Fibroblast of lung (primary cell): ENCODE measurements at regions not wholly inside any gene's neighbourhood (a gene's known extent, or its start where the extent isn't known, plus 50 kb on each side); places are given as distances from the start of the nearest gene placed in this dataset.

ENCODE experiments used
- DNase-seq, 2 donors: peaks; one replicate each; pipeline versions ENCODE4 v3.0.0 to v3.0.0-alpha.2; 2010; ENCODE audit warnings: low read depth in 2 of 2
- H2AFZ ChIP-seq: 2 replicates; pipeline ENCODE4 v1.5.1; 2012; ENCODE audit warnings: low read length, control low read depth, inconsistent platforms
- H3K27ac ChIP-seq: 2 replicates; pipeline ENCODE4 v1.5.1; 2011; ENCODE audit warnings: low read length, control low read depth; ENCODE audit not compliant: insufficient read depth
- H3K27me3 ChIP-seq: 2 replicates; pipeline ENCODE4 v1.5.1; 2011; ENCODE audit warnings: mild to moderate bottlenecking, low read length; ENCODE audit not compliant: control insufficient read depth, insufficient read depth
- H3K36me3 ChIP-seq: 2 replicates; pipeline ENCODE4 v1.5.1; 2011; ENCODE audit warnings: low read length; ENCODE audit not compliant: control insufficient read depth, insufficient read depth
- H3K4me1 ChIP-seq: 2 replicates; pipeline ENCODE4 v1.5.1; 2011; ENCODE audit warnings: low read length; ENCODE audit not compliant: control insufficient read depth, insufficient read depth; ENCODE audit errors: extremely low read depth
- H3K4me2 ChIP-seq: 2 replicates; pipeline ENCODE4 v1.5.1; 2011; ENCODE audit warnings: low read length, control low read depth; ENCODE audit not compliant: insufficient read depth; ENCODE audit errors: extremely low read depth
- H3K4me3 ChIP-seq, 4 experiments: fragments of 200-600 bp in 1 of 4; sonication (generic) in 1 of 4; replicated peaks in 1 of 4; 2 replicates each; pipeline ENCODE4 v1.5.1; 2011 to 2016; ENCODE audit warnings: low read length in 4 of 4, low read depth in 3 of 4, mild to moderate bottlenecking in 3 of 4, control low read depth in 2 of 4, inconsistent platforms in 1 of 4, mixed read lengths in 1 of 4; ENCODE audit not compliant: insufficient read depth in 1 of 4; ENCODE audit errors: control extremely low read depth in 1 of 4
- H3K79me2 ChIP-seq: 2 replicates; pipeline ENCODE4 v1.5.1; 2012; ENCODE audit warnings: mild to moderate bottlenecking, low read length, inconsistent platforms; ENCODE audit not compliant: control insufficient read depth, insufficient read depth
- H3K9ac ChIP-seq: 2 replicates; pipeline ENCODE4 v1.5.1; 2011; ENCODE audit warnings: mild to moderate bottlenecking, low read length, control low read depth; ENCODE audit not compliant: insufficient read depth
- H3K9me3 ChIP-seq: 2 replicates; pipeline ENCODE4 v1.5.1; 2012; ENCODE audit warnings: low read depth, low read length; ENCODE audit not compliant: control insufficient read depth, insufficient read depth
- H4K20me1 ChIP-seq: 2 replicates; pipeline ENCODE4 v1.5.1; 2011; ENCODE audit warnings: low read length; ENCODE audit not compliant: control insufficient read depth, insufficient read depth; ENCODE audit errors: extremely low read depth
- EZH2 ChIP-seq: IDR thresholded peaks from 2 replicates; pipeline ENCODE4 v1.5.1; 2012; ENCODE audit warnings: low read length, control low read depth, mild to moderate bottlenecking; ENCODE audit errors: missing control alignments
- TF ChIP-seq, protein P1 (sequence below), 2 donors: IDR thresholded peaks in 1 of 2; conservative IDR thresholded peaks in 1 of 2; 1 replicate in 1 of 2; 2 replicates in 1 of 2; pipeline ENCODE4 v1.5.1; 2011 to 2012; ENCODE audit warnings: low read length in 2 of 2, control low read depth in 1 of 2, inconsistent platforms in 1 of 2, low read depth in 1 of 2, mild to moderate bottlenecking in 1 of 2

- Histone ChIP-seq H3K36me3 (no peaks in the 10 kb centered on the region), H3K9ac (no peak overlapping the region), H3K9me3 (no peaks in the 10 kb centered on the region), H3K4me3 (no peak overlapping the region), H4K20me1 (no peaks in the 10 kb centered on the region), H3K27me3 (no peaks in the 10 kb centered on the region), H3K4me2 (no peak overlapping the region), H3K79me2 (no peaks in the 10 kb centered on the region), H3K4me1 (no peaks in the 10 kb centered on the region), H3K27ac (no peak overlapping the region), H2AFZ (no peak overlapping the region)
- DNase-seq = no peak
- TF ChIP-seq, protein P1, sequence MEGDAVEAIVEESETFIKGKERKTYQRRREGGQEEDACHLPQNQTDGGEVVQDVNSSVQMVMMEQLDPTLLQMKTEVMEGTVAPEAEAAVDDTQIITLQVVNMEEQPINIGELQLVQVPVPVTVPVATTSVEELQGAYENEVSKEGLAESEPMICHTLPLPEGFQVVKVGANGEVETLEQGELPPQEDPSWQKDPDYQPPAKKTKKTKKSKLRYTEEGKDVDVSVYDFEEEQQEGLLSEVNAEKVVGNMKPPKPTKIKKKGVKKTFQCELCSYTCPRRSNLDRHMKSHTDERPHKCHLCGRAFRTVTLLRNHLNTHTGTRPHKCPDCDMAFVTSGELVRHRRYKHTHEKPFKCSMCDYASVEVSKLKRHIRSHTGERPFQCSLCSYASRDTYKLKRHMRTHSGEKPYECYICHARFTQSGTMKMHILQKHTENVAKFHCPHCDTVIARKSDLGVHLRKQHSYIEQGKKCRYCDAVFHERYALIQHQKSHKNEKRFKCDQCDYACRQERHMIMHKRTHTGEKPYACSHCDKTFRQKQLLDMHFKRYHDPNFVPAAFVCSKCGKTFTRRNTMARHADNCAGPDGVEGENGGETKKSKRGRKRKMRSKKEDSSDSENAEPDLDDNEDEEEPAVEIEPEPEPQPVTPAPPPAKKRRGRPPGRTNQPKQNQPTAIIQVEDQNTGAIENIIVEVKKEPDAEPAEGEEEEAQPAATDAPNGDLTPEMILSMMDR (conservative IDR thresholded peaks at IDR 0.05 in 1 of 2, IDR thresholded peaks at IDR 0.05 in 1 of 2; ENCODE audit: low read depth in 1 of 2, low read length in 2 of 2) = no peak
- TF ChIP-seq EZH2 = no peak
These were observed 585.6 kb downstream of the MAFB start for GRCh38 chr20:40103420-40103819.

- H3K4me2 ChIP-seq = no peak overlapping the region
- no peaks in the 10 kb centered on the region for H3K4me1 ChIP-seq
- H3K4me3 ChIP-seq = no peak overlapping the region
- H3K27ac ChIP-seq = no peak overlapping the region
- no peaks in the 10 kb centered on the region for H3K36me3 ChIP-seq
- TF ChIP-seq, protein P1 (conservative IDR thresholded peaks at IDR 0.05 in 1 of 2, IDR thresholded peaks at IDR 0.05 in 1 of 2; ENCODE audit: low read depth in 1 of 2, low read length in 2 of 2) = no peak
- TF ChIP-seq EZH2 = no peak
- H3K9me3 ChIP-seq = no peaks in the 10 kb centered on the region
- H3K79me2 ChIP-seq = no peaks in the 10 kb centered on the region
- DNase-seq = no peak
- H2AFZ ChIP-seq = no peak overlapping the region
- no peaks in the 10 kb centered on the region for H4K20me1 ChIP-seq
- no peak overlapping the region for H3K9ac ChIP-seq
- no peaks in the 10 kb centered on the region for H3K27me3 ChIP-seq
These were observed 587.5 kb downstream of the MAFB start for GRCh38 chr20:40101560-40101959.

- no peaks in the 10 kb centered on the region for H3K9me3 ChIP-seq
- H2AFZ ChIP-seq = no peak overlapping the region
- TF ChIP-seq, protein P1 (conservative IDR thresholded peaks at IDR 0.05 in 1 of 2, IDR thresholded peaks at IDR 0.05 in 1 of 2; ENCODE audit: low read depth in 1 of 2, low read length in 2 of 2) = no peak
- no peak for TF ChIP-seq EZH2
- no peaks in the 10 kb centered on the region for H4K20me1 ChIP-seq
- no peaks in the 10 kb centered on the region for H3K79me2 ChIP-seq
- H3K27ac ChIP-seq = no peak overlapping the region
- no peak overlapping the region for H3K4me3 ChIP-seq
- no peak overlapping the region for H3K9ac ChIP-seq
- no peaks in the 10 kb centered on the region for H3K4me1 ChIP-seq
- H3K4me2 ChIP-seq = no peak overlapping the region
- DNase-seq = no peak
- H3K27me3 ChIP-seq = no peaks in the 10 kb centered on the region
- H3K36me3 ChIP-seq = no peaks in the 10 kb centered on the region
These were observed 588.8 kb downstream of the MAFB start for GRCh38 chr20:40100261-40100660.
